GM21367 (cell line): ENCODE measurements at regions not wholly inside any gene's neighbourhood (a gene's known extent, or its start where the extent isn't known, plus 50 kb on each side); places are given as distances from the start of the nearest gene placed in this dataset.
A peak's percentile ranks its signal among the peaks of the same experiment; 100 is the strongest.
"Not testable (repeated sequence)": the region's sequence is repeated elsewhere in the genome, so short reads cannot be mapped to it uniquely, and the experiment has no call there.

Experiments
- ATAC-seq: cut with Tn5 transposase; IDR thresholded peaks from one replicate; pipeline ENCODE4 v1.9.1; 2021; ENCODE audit not compliant: unreplicated experiment

GRCh38 chr7:135872861-135873260 is 104.3 kb downstream of the MTPN start:
- not testable (repeated sequence) for ATAC-seq

GRCh38 chr7:135862586-135863340 is 114.2 kb upstream of the FAM180A start:
- ATAC-seq, result no peak

DNA sequence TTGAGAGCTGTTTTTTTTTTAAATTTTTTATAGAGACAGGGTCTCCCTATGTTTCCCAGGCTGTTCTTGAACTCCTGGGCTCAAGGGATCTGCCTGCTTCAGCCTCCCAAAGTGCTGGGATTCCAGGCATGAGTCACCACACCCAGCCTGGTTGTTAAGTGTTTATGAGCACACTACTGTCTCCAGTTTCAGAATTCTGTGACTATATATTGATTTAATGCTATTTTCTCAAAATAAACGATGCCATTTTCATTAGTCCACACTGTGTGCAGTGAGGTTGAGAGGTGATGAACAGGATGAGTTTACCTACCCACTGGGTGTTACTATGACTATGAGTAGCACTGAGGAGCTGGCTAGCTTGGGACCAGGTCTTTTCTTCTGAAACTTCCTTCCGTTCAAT is 110.9 kb upstream of the FAM180A start:
- ATAC-seq, result no peak

- ATAC-seq, result no peak
Measured at GRCh38 chr7:135858851-135859250, 110.2 kb upstream of the FAM180A start.

DNA sequence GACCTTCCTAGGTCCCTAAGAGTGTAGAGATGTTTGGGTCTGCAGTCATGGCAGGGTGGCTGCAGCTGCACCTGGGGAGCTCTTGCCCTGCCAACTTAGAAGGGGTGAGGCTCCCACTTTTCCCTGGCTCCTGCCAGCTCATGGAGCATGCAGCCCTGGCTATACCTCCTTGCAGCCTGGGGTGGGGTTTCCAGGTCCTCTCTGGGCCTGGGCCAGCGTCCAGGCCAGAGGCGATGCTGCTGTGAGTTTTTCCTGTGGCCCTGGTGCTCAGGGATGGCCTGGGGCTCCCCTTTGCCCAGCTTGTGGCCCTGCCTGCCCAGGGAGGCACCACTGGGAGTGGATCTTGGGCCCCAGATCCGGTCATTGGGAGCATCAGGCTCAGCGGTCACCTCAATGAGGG is 109.8 kb upstream of the FAM180A start:
- no peak for ATAC-seq

- ATAC-seq, result no peak
Measured at GRCh38 chr7:135857519-135858274, 109.1 kb upstream of the FAM180A start.

DNA sequence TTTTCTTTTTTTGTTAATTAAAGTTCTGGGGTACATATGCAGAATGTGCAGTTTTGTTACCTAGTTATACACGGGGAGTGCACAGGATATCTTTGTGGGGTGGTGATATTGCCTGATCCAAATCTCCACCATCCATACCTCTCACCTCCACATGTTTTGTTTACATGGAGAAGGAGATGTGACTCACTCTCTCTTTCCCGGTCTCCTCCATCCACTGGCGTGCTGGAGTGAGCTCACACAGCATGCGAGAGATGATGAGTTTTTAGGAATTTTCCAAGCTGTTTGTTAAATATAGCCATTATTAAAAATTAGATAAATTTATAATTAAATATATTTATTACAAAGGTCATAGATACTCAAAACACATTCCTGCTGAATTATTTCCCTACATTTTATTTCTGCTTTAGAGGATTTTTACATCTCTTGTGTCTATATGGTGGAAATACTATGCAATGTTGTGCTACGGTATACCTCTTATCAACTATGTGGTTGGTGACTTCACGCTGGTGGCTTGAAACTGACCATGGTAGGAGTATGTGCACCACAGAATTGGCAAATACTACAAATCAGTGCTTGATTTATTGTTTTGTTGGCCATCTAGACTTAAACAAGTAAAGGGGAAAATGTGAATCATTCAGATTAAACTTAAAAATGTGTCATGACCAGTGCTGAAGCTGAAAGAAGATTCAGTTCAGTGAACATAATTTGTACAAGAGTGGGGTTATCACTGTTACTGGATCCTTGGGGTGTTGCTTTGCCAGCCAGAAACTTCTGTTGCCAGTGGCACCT is 107.9 kb upstream of the FAM180A start:
- no peak for ATAC-seq

DNA sequence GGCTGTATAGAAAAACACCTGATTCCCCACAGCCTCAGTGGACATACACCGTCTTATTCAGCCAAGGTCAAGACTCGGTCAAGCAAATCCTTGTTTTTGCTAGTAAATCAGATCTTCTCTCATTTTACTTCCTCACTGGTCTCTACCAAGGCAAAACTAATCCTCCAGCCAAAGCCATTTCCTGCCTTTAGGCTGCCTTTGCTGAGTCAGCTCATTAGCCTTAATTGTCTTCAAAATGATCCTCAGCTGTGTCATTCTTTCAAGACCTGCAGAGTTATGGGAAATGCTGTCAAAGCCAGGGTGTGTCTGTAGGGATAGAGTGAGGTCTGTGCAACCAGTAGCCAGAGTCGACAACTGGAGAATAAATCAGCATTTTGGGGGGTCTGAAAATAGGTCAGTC is 107.2 kb upstream of the FAM180A start:
- no peak for ATAC-seq

GRCh38 chr7:135853499-135853898 is 104.9 kb upstream of the FAM180A start:
- no peak for ATAC-seq

GRCh38 chr7:135853008-135853407 is 104.4 kb upstream of the FAM180A start:
- ATAC-seq, result no peak

- ATAC-seq, result no peak
Measured at GRCh38 chr7:135847242-135847641, 98.6 kb upstream of the FAM180A start.

GRCh38 chr7:135846339-135846738 is 97.7 kb upstream of the FAM180A start:
- no peak for ATAC-seq

DNA sequence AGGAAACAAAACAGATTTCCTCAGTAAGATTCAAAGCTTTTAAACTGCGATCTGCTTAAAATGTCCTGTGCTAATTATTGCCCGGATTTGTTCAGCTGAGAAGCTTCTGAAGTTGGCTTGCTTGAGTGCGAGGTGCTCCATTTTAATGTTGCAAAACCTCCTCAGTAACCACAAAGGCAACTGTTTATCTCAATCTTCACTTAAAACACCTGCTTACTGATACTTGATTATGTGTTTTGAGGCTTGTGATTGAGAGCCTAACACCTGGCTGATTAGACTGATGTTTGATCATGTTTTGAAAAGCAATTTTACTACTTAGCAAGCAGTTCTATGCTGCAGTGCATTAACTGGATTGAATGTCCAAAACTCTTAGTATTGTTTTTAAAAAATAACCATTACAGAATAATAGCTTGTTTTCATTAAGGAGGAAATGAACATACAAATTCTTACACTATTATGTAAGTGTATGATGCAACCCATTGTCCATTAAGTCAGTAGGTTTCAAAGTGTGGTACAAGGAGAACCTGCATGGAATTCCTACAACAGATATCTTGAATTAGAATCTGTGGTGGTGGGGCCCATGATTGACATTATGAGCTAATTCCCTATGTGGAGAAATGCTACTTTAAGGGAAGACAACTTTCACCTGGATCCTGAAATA is 96.9 kb upstream of the FAM180A start:
- no peak for ATAC-seq

DNA sequence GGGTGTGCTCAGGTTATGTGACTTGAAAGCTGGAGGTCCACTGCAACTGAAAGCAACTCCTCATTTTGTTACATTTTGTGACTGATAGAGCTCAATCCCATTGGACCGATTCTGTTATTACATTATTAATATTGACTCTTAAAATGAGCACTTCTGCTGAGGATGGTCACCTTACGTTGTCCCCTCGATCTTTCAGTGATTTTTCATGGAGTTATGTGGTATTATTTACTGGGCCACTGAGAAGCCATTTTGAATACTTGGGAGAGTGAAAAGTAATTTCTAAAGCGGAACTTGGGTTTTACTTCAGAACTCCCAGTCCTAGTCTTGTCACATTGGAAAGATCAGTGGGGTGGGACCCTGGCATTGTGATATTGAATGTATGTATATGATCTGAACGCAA is 96.3 kb upstream of the FAM180A start:
- ATAC-seq, result no peak

DNA sequence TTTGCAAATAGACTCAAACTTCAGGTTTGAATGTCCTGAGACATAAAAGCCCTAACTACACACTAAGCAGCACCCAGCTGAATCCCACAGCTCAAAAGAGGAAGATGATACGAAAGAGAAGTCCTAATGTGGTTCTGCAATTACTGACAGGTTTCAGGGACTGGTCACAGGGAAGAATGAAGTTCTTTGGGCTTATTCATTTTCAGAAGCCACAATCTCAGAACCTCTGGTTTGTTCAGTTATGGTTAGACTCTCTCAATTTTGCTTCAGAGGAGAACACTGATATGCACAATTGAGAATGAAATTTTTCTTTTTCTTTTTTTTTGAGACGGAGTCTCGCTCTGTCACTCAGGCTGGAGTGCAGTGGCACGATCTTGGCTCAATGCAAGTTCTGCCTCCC is 94.6 kb upstream of the FAM180A start:
- peak; percentile 96 for ATAC-seq

GRCh38 chr7:135842446-135843179 is 94.0 kb upstream of the FAM180A start:
- no peak for ATAC-seq

DNA sequence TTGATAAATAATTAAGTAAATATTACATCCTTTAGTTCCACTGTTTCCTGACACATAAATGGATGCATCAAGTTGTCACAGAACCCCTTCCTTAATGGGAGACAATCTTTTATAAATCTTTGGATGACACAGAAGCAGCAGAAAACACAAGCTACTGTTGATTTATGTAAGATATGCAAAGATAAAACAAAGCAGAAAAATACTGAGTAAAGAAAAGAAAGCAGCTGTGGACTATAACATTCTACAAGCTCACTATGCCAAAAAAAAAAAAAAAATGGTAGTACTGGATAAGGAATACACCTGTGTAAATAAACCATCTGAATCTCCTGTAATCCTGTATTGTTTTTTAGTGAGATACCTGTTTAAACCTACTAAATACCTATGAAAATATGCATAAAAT is 92.0 kb upstream of the FAM180A start:
- no peak for ATAC-seq

DNA sequence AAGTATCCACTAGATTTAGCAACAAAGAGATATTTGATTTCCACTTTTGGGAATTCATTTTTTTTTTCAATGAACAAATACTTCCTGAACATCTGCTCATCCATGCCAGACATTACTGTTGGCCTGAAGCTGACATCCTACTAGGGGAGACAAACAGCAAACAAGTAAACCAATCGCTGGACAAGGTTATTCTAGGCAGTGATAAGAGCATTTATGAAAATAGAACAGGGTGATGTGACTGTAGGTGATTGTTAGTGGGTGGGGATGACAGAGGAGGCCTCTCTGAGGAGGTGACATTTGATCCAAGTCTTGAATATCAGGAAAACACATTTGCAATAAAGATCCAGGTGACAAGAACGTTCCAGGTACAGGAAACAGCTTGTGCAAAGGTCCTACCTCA is 89.1 kb upstream of the FAM180A start:
- no peak for ATAC-seq

DNA sequence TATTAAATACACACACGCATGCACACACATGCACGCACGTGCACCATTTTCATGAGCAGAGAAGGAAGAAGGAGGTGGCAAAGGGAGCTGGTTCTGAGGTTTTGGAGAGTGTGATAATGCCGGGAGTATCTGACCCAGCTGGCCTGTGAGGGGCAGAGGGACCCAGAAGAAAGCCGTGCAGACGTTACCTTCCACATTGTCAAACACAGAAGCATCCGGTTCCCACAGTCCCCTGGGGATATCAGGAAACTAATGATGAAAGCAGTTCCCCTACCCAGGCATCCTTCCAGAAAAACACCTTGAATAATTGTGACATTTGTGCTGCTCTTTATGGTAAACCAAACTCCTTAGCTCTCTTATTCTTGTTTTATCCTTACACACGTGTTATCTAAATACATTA is 85.7 kb upstream of the FAM180A start:
- ATAC-seq, result no peak

GRCh38 chr7:135833642-135834041 is 85.0 kb upstream of the FAM180A start:
- ATAC-seq, result no peak
